Transverse colon (tissue), 4 donors: ENCODE measurements at regions not wholly inside any gene's neighbourhood (a gene's known extent, or its start where the extent isn't known, plus 50 kb on each side); places are given as distances from the start of the nearest gene placed in this dataset.

Experiments
- DNase-seq: peaks from one replicate; pipeline ENCODE4 v3.0.0-alpha.2; 2019
- H3K27ac ChIP-seq, 4 donors: fragments of 200-600 bp; sonication (generic); 2 replicates each; pipeline ENCODE4 v1.5.1; 2016 to 2018; ENCODE audit warnings: inconsistent platforms in 4 of 4
- H3K27me3 ChIP-seq: fragments of 200-600 bp; sonication (generic); 2 replicates; pipeline ENCODE4 v1.5.1; 2017; ENCODE audit warnings: inconsistent platforms
- H3K36me3 ChIP-seq, 4 donors: fragments of 200-600 bp; sonication (generic); 2 replicates each; pipeline ENCODE4 v1.5.1; 2017 to 2019; ENCODE audit warnings: inconsistent platforms in 4 of 4
- H3K4me1 ChIP-seq, 4 donors: fragments of 200-600 bp; sonication (generic); 2 replicates each; pipeline ENCODE4 v1.5.1; 2017 to 2020; ENCODE audit warnings: inconsistent platforms in 4 of 4
- H3K4me3 ChIP-seq, 4 donors: fragments of 200-600 bp; sonication (generic); 1 replicate in 1 of 4; 2 replicates in 3 of 4; pipeline versions ENCODE4 v1.5.1 to v1.6.1; 2017 to 2019; ENCODE audit warnings: inconsistent platforms in 4 of 4
- H3K9me3 ChIP-seq, 2 donors: fragments of 200-600 bp; sonication (generic); 2 replicates each; pipeline ENCODE4 v1.5.1; 2017 to 2019; ENCODE audit warnings: inconsistent platforms in 2 of 2
- CTCF ChIP-seq, 5 experiments: fragments of 200-600 bp in 3 of 5; fragments of 450-650 bp in 2 of 5; sonication (generic) in 3 of 5; IDR thresholded peaks; 1 replicate in 2 of 5; 2 replicates in 3 of 5; pipeline ENCODE4 v1.5.1; 2016 to 2017; ENCODE audit warnings: antibody characterized with exemption in 5 of 5, inconsistent platforms in 3 of 5, mild to moderate bottlenecking in 2 of 5, moderate library complexity in 1 of 5
- EP300 ChIP-seq: sonication (generic); formaldehyde crosslinking; IDR thresholded peaks from one replicate; pipeline ENCODE4 v1.6.1; 2017; ENCODE audit warnings: antibody characterized with exemption, low read depth
- POLR2A ChIP-seq: fragments of 450-650 bp; IDR thresholded peaks from one replicate; pipeline ENCODE4 v1.6.1; 2016; ENCODE audit warnings: antibody characterized with exemption, mild to moderate bottlenecking, moderate library complexity
- POLR2AphosphoS5 ChIP-seq, 3 donors: sonication (generic); formaldehyde crosslinking; IDR thresholded peaks; one replicate each; pipeline ENCODE4 v1.6.1; 2016; ENCODE audit warnings: antibody characterized with exemption in 3 of 3
- WGBS, 2 donors: methylation state at CpG; one replicate each; pipeline ENCODE4 v1.1.5; 2018; ENCODE audit warnings: low coverage in 1 of 2; 5-methylcytosine and 5-hydroxymethylcytosine counted together
- in situ Hi-C, 4 donors: fragments of 200-750 bp; cut with MboI; loops; one replicate each; pipeline versions ENCODE4 v1.15.0 to v1.15.1; 2017; ENCODE audit warnings: low sequenced_read_pairs in 3 of 4, low pct_ligation_motif_present in 1 of 4, low pct_unique_long_range_greater_than_20kb in 1 of 4
- intact Hi-C: fragments of 100-400 bp; cut with DNase I; formaldehyde crosslinking; loops from one replicate; pipeline ENCODE4 v1.15.1; 2023; ENCODE audit warnings: low total_unique reads

- DNase-seq, result no peak
- no peaks in the 10 kb centered on the region for H3K27me3 ChIP-seq
- 72% methylated on average over 3 to 6 of the region's 6 CpGs for whole genome bisulfite sequencing, 2 donors
- in situ Hi-C loops (no loop called here), intact Hi-C loops (no loop called here)
- no peak overlapping the region for H3K4me3 ChIP-seq
- H3K27ac ChIP-seq, result no peak overlapping the region
- no peak for TF ChIP-seq CTCF (IDR thresholded peaks at IDR 0.05)
- TF ChIP-seq POLR2AphosphoS5 (IDR thresholded peaks at IDR 0.05), result no peak
- TF ChIP-seq EP300, result no peak
- TF ChIP-seq POLR2A, result no peak
- no peaks in the 10 kb centered on the region for H3K4me1 ChIP-seq
- no peaks in the 10 kb centered on the region for H3K36me3 ChIP-seq
- no peaks in the 10 kb centered on the region for H3K9me3 ChIP-seq
Observed at GRCh38 chr1:232140419-232141166, 489.3 kb downstream of the SIPA1L2 start.

DNA sequence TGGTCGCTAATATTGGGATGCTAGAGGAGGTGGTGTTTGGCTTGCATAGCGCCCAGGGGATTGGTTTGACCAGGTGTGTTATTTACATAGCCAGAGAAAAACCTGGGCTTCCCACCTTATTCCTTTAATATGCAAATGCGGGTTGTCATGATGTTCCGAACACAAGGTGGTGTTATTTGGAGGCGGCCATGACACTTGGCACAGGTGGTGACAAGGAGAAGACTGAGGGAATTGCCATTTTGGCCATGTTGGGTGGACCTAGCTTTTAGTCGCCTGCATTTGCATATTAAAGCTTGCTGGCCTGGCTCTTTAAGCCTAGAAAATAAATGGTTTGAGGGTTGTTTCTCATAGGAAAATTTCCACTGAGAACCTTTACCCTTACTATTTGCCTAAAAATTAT is 490.5 kb downstream of the SIPA1L2 start:
- Histone ChIP-seq H3K4me3 (no peak overlapping the region), H3K27ac (no peak overlapping the region), H3K9me3 (no peaks in the 10 kb centered on the region), H3K27me3 (no peaks in the 10 kb centered on the region), H3K4me1 (no peaks in the 10 kb centered on the region), H3K36me3 (no peaks in the 10 kb centered on the region)
- intact Hi-C loops (no loop called here), in situ Hi-C loops (no loop called here)
- no peak for DNase-seq
- TF ChIP-seq CTCF (IDR thresholded peaks at IDR 0.05) (no peak), POLR2A (no peak), EP300 (no peak), POLR2AphosphoS5 (IDR thresholded peaks at IDR 0.05) (no peak)
- WGBS, 2 donors, result 82 to 93% methylated on average over 5 to 6 of the region's 6 CpGs

GRCh38 chr1:232138044-232138443 is 491.9 kb downstream of the SIPA1L2 start:
- WGBS, 2 donors, result 77 to 84% methylated on average over 6 to 7 of the region's 7 CpGs
- TF ChIP-seq POLR2AphosphoS5 (IDR thresholded peaks at IDR 0.05), result no peak
- no peak for TF ChIP-seq POLR2A
- Histone ChIP-seq H3K36me3 (no peaks in the 10 kb centered on the region), H3K27me3 (no peaks in the 10 kb centered on the region), H3K27ac (no peak overlapping the region), H3K4me3 (no peak overlapping the region), H3K9me3 (no peaks in the 10 kb centered on the region), H3K4me1 (no peaks in the 10 kb centered on the region)
- in situ Hi-C loops, result no loop called here
- no peak for DNase-seq
- intact Hi-C loops, result no loop called here

DNA sequence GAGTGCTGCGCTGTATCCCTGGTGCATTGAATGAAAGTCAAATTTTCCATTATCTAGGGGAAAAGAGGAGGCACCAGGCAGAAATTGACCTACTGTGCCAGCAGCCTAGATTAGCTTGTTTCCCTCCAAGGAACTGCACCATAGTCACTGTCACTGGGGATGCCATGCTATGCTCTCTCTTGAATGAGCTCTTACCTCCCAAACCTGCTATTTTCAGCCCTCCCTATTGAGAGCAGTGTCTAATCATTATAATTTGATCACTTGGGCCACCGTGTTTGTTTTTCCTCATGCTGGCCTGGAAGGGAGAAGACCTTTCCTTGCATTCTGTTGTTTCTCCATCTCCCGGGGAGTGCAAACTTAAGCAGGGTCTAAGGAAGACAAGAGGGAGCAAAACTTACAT is 492.9 kb downstream of the SIPA1L2 start:
- Histone ChIP-seq H3K27ac (no peak overlapping the region), H3K36me3 (no peaks in the 10 kb centered on the region), H3K9me3 (no peaks in the 10 kb centered on the region), H3K27me3 (no peaks in the 10 kb centered on the region), H3K4me1 (no peaks in the 10 kb centered on the region), H3K4me3 (no peak overlapping the region)
- 74% methylated on average over 3 of the region's 3 CpGs; no CpG with 5 or more reads in 1 of the 2 donors for WGBS, 2 donors
- no peak for DNase-seq
- intact Hi-C loops (no loop called here), in situ Hi-C loops (no loop called here)
- no peak for TF ChIP-seq POLR2A
- no peak for TF ChIP-seq CTCF (IDR thresholded peaks at IDR 0.05)
- TF ChIP-seq POLR2AphosphoS5 (IDR thresholded peaks at IDR 0.05), result no peak
- TF ChIP-seq EP300, result no peak

DNA sequence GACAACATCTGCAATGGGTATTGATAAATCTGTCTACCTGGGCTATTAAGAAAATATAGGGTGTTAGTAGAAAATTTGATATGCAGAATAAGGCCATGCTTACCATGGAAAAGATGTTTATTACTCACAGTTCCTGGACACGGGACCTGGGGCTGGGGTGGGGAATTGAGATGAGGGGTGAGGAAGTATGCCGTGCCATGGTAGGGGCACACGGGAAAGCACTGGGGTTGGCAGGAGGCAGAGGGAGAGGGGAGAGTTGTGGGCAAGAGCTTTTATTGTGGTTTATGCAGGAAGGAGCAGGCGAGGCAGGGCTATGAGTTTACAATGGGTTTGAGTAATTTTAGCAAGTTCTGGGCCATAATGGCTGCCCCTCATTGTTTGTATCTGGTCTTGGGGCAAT is 493.8 kb downstream of the SIPA1L2 start:
- no peak for DNase-seq
- intact Hi-C loops, result no loop called here
- TF ChIP-seq POLR2AphosphoS5 (IDR thresholded peaks at IDR 0.05) (no peak), CTCF (IDR thresholded peaks at IDR 0.05) (no peak), POLR2A (no peak), EP300 (no peak)
- Histone ChIP-seq H3K4me3 (no peak overlapping the region), H3K27ac (no peak overlapping the region), H3K4me1 (no peaks in the 10 kb centered on the region), H3K9me3 (no peaks in the 10 kb centered on the region), H3K36me3 (no peaks in the 10 kb centered on the region), H3K27me3 (no peaks in the 10 kb centered on the region)
- in situ Hi-C loops, result no loop called here
- 77 to 78% methylated on average over 4 of the region's 4 CpGs for WGBS, 2 donors
